Pancreas (tissue), 10 donors: ENCODE measurements at regions not wholly inside any gene's neighbourhood (a gene's known extent, or its start where the extent isn't known, plus 50 kb on each side); places are given as distances from the start of the nearest gene placed in this dataset.

Experiments
- ATAC-seq, 4 donors: fragments of 200-7000 bp; cut with Tn5 transposase; one replicate each; pipeline versions ENCODE4 v1.8.0 to v1.9.1; 2020; ENCODE audit warnings: mild to moderate bottlenecking in 4 of 4, moderate library complexity in 4 of 4
- DNase-seq, 6 donors: peaks; one replicate each; pipeline ENCODE4 v3.0.0-alpha.2; 2020
- FAIRE-seq: peaks from 2 replicates; lab custom pipeline; 2012; peaks lifted over from hg19 to GRCh38; lab: Jason Lieb, UNC
- H3K27ac ChIP-seq, 4 donors: fragments of 200-600 bp; sonication (generic); 1 replicate in 3 of 4; 2 replicates in 1 of 4; pipeline versions ENCODE4 v1.5.0 to v1.8.0; 2020
- H3K27me3 ChIP-seq, 4 donors: fragments of 200-600 bp; one replicate each; pipeline ENCODE4 v1.8.0; 2021
- H3K36me3 ChIP-seq, 3 donors: fragments of 200-600 bp; sonication (generic) in 1 of 3; one replicate each; pipeline versions ENCODE4 v1.5.0 to v1.8.0; 2020 to 2021
- H3K4me1 ChIP-seq, 3 donors: fragments of 200-600 bp; one replicate each; pipeline ENCODE4 v1.8.0; 2021
- H3K4me3 ChIP-seq, 4 donors: fragments of 200-600 bp; sonication (generic) in 2 of 4; one replicate each; pipeline versions ENCODE4 v1.5.0 to v1.8.0; 2020 to 2021
- H3K9me3 ChIP-seq, 4 donors: fragments of 200-600 bp; one replicate each; pipeline ENCODE4 v1.8.0; 2021
- CTCF ChIP-seq, 4 donors: fragments of 200-600 bp; sonication (generic) in 3 of 4; IDR thresholded peaks; one replicate each; pipeline versions ENCODE4 v1.5.0 to v1.8.0; 2021; ENCODE audit warnings: antibody characterized with exemption in 4 of 4
- WGBS, 2 donors: extraction: QIAGEN DNeasy Blood & Tissue Kit; methylation state at CpG; one replicate each; pipeline ENCODE4 v1.1.7; 2013; 5-methylcytosine and 5-hydroxymethylcytosine counted together
- intact Hi-C, 3 donors: fragments of 100-400 bp; cut with DNase I; formaldehyde crosslinking; loops; one replicate each; pipeline versions ENCODE4 v1.11.1 to v1.14.2; 2022
- donor health status: healthy with polysubstance abuse.
- donor health status: DM: no; HTN: no; CAD: no; lungs with moderate emphysema.
- donor health status: DM: no; HTN: no; CAD: no.
- donor health status: control.
- donor health status: control.
- donor health status: Bipolar disorder and iron deficiency.
- donor health status: DM: yes; HTN: yes; CAD: no.
- donor health status: DM: no; HTN: no; CAD: no.
- donor health status: DM: no; HTN: no; CAD: no.
- donor health status: DM: yes; HTN: yes; CAD: no.

GRCh38 chr21:26747216-26747615, 98.0 kb downstream of the ADAMTS1 start:
- no peaks in the 10 kb centered on the region for H3K4me1 ChIP-seq
- no peaks in the 10 kb centered on the region for H3K36me3 ChIP-seq
- intact Hi-C loops: no loop called here
- ATAC-seq (no peak), DNase-seq (no peak), FAIRE-seq (no peak)
- no peak overlapping the region for H3K27ac ChIP-seq
- TF ChIP-seq CTCF (IDR thresholded peaks at IDR 0.05): no peak
- no peaks in the 10 kb centered on the region for H3K9me3 ChIP-seq
- H3K27me3 ChIP-seq: no peaks in the 10 kb centered on the region
- 74 to 85% methylated on average over 2 of the region's 2 CpGs for WGBS, 2 donors
- no peak overlapping the region for H3K4me3 ChIP-seq

- DNase-seq (no peak), ATAC-seq (no peak), FAIRE-seq (no peak)
- Histone ChIP-seq H3K4me1 (no peaks in the 10 kb centered on the region), H3K4me3 (no peak overlapping the region), H3K9me3 (no peaks in the 10 kb centered on the region), H3K27me3 (no peaks in the 10 kb centered on the region), H3K27ac (no peak overlapping the region), H3K36me3 (no peaks in the 10 kb centered on the region)
- 78 to 83% methylated on average over 2 of the region's 2 CpGs for WGBS, 2 donors
- intact Hi-C loops: no loop called here
- no peak for TF ChIP-seq CTCF (IDR thresholded peaks at IDR 0.05)
Measured at GRCh38 chr21:26743524-26743923, 101.7 kb downstream of the ADAMTS1 start.

GRCh38 chr21:26739189-26739588, 106.0 kb downstream of the ADAMTS1 start:
- no peaks in the 10 kb centered on the region for H3K4me1 ChIP-seq
- no peaks in the 10 kb centered on the region for H3K9me3 ChIP-seq
- no peak for FAIRE-seq
- no peaks in the 10 kb centered on the region for H3K27me3 ChIP-seq
- TF ChIP-seq CTCF (IDR thresholded peaks at IDR 0.05): no peak
- WGBS, 2 donors: 19 to 21% methylated on average over 1 of the region's 1 CpG
- no peaks in the 10 kb centered on the region for H3K36me3 ChIP-seq
- H3K4me3 ChIP-seq: no peak overlapping the region
- no peak overlapping the region for H3K27ac ChIP-seq
- ATAC-seq: no peak
- intact Hi-C loops: no loop called here
- DNase-seq: no peak

GRCh38 chr21:26736449-26736848, 108.8 kb downstream of the ADAMTS1 start:
- 86 to 87% methylated on average over 1 of the region's 1 CpG for WGBS, 2 donors
- Histone ChIP-seq H3K4me3 (no peak overlapping the region), H3K9me3 (no peaks in the 10 kb centered on the region), H3K27ac (no peak overlapping the region), H3K4me1 (no peaks in the 10 kb centered on the region), H3K27me3 (no peaks in the 10 kb centered on the region), H3K36me3 (no peaks in the 10 kb centered on the region)
- ATAC-seq (no peak), DNase-seq (no peak), FAIRE-seq (no peak)
- no peak for TF ChIP-seq CTCF (IDR thresholded peaks at IDR 0.05)
- intact Hi-C loops: no loop called here

- intact Hi-C loops: no loop called here
- ATAC-seq (peak; percentile 77 to 92 (median 86)), DNase-seq (peak; percentile 12 to 72 (median 49)), FAIRE-seq (no peak)
- peak; percentile 26 to 57 (median 35) for TF ChIP-seq CTCF (IDR thresholded peaks at IDR 0.05)
- Histone ChIP-seq H3K27me3 (no peaks in the 10 kb centered on the region), H3K4me3 (no peak overlapping the region), H3K9me3 (no peaks in the 10 kb centered on the region), H3K4me1 (no peaks in the 10 kb centered on the region), H3K27ac (no peak overlapping the region), H3K36me3 (no peaks in the 10 kb centered on the region)
- 21 to 24% methylated on average over 10 of the region's 10 CpGs for WGBS, 2 donors
Measured at GRCh38 chr21:26732432-26733221, 112.6 kb downstream of the ADAMTS1 start.
